Psoas muscle (tissue), 7 donors: ENCODE measurements at regions not wholly inside any gene's neighbourhood (a gene's known extent, or its start where the extent isn't known, plus 50 kb on each side); places are given as distances from the start of the nearest gene placed in this dataset.
A peak's percentile ranks its signal among the peaks of the same experiment; 100 is the strongest.

Source experiments
- ATAC-seq, 4 donors: fragments of 200-7000 bp; cut with Tn5 transposase; one replicate each; pipeline ENCODE4 v1.9.1; 2020; ENCODE audit warnings: moderate library complexity in 3 of 4, mild to moderate bottlenecking in 2 of 4
- DNase-seq, 2 donors: peaks; one replicate each; pipeline ENCODE4 v3.0.0-alpha.2; 2020
- H3K27ac ChIP-seq: fragments of 200-600 bp; one replicate; pipeline ENCODE4 v1.8.0; 2022
- H3K27me3 ChIP-seq, 3 donors: fragments of 200-600 bp in 1 of 3; one replicate each; pipeline versions ENCODE4 v1.6.1 to v1.8.0; 2013 to 2022; ENCODE audit warnings: low read length in 2 of 3, mild to moderate bottlenecking in 2 of 3, moderate library complexity in 1 of 3; ENCODE audit not compliant: insufficient read depth in 3 of 3
- H3K36me3 ChIP-seq, 2 donors: fragments of 200-600 bp in 1 of 2; one replicate each; pipeline versions ENCODE4 v1.6.1 to v1.8.0; 2013 to 2022; ENCODE audit warnings: low read depth in 1 of 2, mild to moderate bottlenecking in 1 of 2, moderate library complexity in 1 of 2; ENCODE audit not compliant: insufficient read depth in 1 of 2
- H3K4me1 ChIP-seq: fragments of 200-600 bp; one replicate; pipeline ENCODE4 v1.8.0; 2022
- H3K4me3 ChIP-seq: fragments of 200-600 bp; one replicate; pipeline ENCODE4 v1.8.0; 2022; ENCODE audit warnings: mild to moderate bottlenecking
- H3K9me3 ChIP-seq: fragments of 200-600 bp; one replicate; pipeline ENCODE4 v1.8.0; 2022
- WGBS, 3 donors: extraction: QIAGEN DNeasy Blood & Tissue Kit; methylation state at CpG; one replicate each; pipeline versions ENCODE4 v1.1.6 to v1.1.7; 2013; 5-methylcytosine and 5-hydroxymethylcytosine counted together
- intact Hi-C, 2 donors: fragments of 100-400 bp; cut with DNase I; formaldehyde crosslinking; loops; one replicate each; pipeline versions ENCODE4 v1.11.0 to v1.14.2; 2022
- TF ChIP-seq, protein P1 (sequence below): fragments of 200-600 bp; IDR thresholded peaks from one replicate; pipeline ENCODE4 v1.8.0; 2022; ENCODE audit warnings: antibody characterized with exemption
- donor health status: healthy with polysubstance abuse.
- donor health status: DM: no; HTN: no; CAD: no; lungs with moderate emphysema.
- donor health status: Bipolar disorder and iron deficiency.
- donor health status: healthy.
- donor health status: DM: yes; HTN: yes; CAD: no.
- donor health status: DM: no; HTN: no; CAD: no.
- donor health status: DM: yes; HTN: yes; CAD: no.

DNA sequence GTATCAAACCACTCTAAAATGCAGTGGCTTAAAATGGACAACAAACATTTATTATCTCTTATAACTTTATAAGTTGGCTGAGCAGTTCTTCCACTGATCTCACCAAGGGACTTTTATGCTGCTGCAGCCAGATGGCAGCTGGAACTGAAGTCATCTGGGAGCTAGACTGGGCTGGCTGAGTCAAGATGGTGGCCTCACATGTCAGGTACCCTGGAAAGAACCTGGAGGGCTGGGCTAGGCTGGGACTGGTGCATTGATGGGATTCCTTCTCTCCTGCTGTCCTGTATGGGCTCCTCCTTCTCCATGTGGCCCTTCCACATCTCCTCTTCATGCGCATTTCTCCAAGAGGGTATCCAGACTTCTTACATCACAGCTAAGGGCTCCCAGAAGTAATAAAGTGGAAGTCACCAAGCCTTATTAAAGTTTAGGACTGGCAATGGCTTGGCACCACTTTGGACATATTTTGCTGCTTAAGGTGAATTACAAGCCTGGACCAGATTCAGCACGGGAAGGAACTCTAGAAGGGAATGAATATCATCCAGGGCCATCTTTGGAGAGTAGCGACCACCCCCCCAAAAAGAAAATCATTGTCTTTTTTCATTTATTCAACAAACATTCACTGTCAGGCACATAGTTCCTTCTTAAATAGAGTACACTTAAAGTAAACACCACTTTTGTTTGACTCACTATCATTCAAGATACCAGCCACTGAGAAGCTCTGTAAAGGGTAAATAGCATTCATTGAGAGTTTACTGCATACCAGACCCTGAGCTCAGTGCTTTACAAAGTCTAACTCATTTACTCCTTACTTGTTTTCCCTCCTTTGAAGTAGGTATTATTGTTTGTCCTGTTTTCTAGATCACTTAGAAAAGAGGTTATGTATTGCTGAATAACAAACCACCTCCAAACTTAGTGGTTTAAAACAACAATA lies 138.0 kb downstream of the ZFP36L2 start:
- Histone ChIP-seq H3K4me1 (peaks cover 39% of the 10 kb centered on the region), H3K36me3 (no peaks in the 10 kb centered on the region), H3K4me3 (no peak overlapping the region), H3K27ac (peak overlapping the region; percentile 80), H3K9me3 (peaks cover 13% of the 10 kb centered on the region), H3K27me3 (no peaks in the 10 kb centered on the region)
- 88 to 95% (median 94%) methylated on average over 3 of the region's 3 CpGs for WGBS, 3 donors
- intact Hi-C loops: loop anchor here in 1 of 2 donors (5.0 kb wide), 1 partner anchor 134 kb away; no protein-coding TSS in a partner anchor
- ATAC-seq (no peak), DNase-seq (no peak)
- TF ChIP-seq, protein P1, sequence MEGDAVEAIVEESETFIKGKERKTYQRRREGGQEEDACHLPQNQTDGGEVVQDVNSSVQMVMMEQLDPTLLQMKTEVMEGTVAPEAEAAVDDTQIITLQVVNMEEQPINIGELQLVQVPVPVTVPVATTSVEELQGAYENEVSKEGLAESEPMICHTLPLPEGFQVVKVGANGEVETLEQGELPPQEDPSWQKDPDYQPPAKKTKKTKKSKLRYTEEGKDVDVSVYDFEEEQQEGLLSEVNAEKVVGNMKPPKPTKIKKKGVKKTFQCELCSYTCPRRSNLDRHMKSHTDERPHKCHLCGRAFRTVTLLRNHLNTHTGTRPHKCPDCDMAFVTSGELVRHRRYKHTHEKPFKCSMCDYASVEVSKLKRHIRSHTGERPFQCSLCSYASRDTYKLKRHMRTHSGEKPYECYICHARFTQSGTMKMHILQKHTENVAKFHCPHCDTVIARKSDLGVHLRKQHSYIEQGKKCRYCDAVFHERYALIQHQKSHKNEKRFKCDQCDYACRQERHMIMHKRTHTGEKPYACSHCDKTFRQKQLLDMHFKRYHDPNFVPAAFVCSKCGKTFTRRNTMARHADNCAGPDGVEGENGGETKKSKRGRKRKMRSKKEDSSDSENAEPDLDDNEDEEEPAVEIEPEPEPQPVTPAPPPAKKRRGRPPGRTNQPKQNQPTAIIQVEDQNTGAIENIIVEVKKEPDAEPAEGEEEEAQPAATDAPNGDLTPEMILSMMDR: no peak

DNA sequence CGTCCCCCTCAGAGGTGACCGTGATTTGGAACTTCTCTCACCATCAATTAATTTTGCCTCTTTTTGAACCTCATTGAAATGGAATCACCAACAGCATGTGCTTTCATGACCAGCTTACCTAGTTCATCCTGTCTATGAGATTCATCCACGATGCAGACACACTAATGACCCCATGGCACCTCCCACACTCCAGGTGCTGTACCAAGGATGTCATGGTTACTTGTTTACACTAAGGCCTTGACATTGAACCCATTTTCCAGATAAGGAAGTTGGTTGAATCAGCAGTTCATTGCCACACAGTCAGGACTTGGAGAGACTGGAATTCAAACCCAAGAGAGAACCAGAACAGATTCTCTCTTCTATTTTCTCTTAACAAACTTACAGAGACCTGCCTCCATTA lies 139.0 kb downstream of the ZFP36L2 start:
- H3K27ac ChIP-seq: peak overlapping the region; percentile 80
- no peaks in the 10 kb centered on the region for H3K36me3 ChIP-seq
- ATAC-seq (no peak), DNase-seq (no peak)
- TF ChIP-seq, protein P1: no peak
- no peak overlapping the region for H3K4me3 ChIP-seq
- intact Hi-C loops: loop anchor here in 1 of 2 donors (5.0 kb wide), 1 partner anchor 135 kb away; no protein-coding TSS in a partner anchor
- H3K4me1 ChIP-seq: peaks cover 49% of the 10 kb centered on the region
- WGBS, 3 donors: 84 to 92% (median 85%) methylated on average over 3 of the region's 3 CpGs
- peaks cover 13% of the 10 kb centered on the region for H3K9me3 ChIP-seq
- no peaks in the 10 kb centered on the region for H3K27me3 ChIP-seq

DNA sequence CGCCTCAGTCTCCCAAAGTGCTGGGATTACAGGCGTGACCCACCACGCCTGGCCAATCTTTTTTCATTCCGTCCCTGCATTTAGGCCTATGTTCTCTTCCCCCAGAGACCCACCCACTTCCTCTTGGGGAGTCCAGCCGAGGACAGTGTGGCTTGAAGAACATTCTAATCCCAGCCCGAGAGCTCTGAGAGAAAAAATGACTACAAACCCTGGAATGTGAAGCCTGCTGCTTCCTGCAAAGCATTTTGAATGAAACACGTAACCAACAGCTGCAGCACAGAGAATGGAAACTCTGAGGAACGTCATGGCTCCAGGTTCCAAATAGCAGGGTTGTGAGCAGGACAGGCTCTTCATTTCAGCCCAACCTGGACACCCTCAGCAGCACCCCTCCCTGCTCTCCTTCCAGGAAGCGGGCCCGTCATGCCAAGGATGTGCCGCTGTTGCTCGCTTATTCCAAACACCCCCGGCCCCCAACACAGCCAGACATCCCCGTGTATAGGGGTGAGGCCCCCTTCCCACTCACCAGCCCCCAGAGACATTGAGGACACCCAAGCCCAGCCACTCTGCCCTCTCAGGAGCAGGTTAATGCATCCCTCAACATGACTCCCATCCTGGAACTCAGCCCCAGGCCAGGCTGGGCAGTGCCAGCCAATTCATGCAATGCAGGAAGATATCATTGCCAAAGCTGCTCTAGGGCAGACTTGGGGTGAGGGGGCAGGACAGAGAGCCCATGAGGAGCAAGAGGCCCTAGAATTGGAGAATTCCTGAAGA lies 139.8 kb downstream of the ZFP36L2 start:
- Histone ChIP-seq H3K4me1 (peaks cover 54% of the 10 kb centered on the region), H3K27me3 (no peaks in the 10 kb centered on the region), H3K9me3 (peaks cover 13% of the 10 kb centered on the region), H3K4me3 (no peak overlapping the region), H3K36me3 (no peaks in the 10 kb centered on the region), H3K27ac (peak overlapping the region; percentile 80)
- DNase-seq (peak; percentile 77 to 88), ATAC-seq (peak; percentile 72 to 84 (median 82))
- intact Hi-C loops: loop anchor here in 1 of 2 donors (5.0 kb wide), 1 partner anchor 136 kb away; no protein-coding TSS in a partner anchor
- 19 to 26% (median 23%) methylated on average over 14 of the region's 14 CpGs for WGBS, 3 donors
- TF ChIP-seq, protein P1: no peak

DNA sequence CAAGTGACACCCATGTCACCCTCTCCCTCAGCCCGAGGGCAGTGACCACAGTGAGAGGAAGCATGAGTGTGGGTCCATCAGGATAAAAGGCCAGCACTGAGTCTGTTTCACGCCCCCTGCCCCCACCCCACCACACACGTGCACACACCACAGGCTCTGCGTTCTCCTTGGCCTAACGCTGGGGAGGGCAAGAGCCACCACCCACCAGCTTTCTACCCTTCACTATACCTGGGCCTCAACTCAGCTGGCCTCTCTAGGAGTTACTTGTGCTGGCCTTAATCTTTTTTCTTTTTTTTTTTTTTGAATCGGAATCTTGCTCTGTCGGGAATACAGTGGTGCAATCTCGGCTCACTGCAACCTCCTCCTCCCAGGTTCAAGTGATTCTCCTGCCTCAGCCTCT lies 140.5 kb downstream of the ZFP36L2 start:
- H3K4me3 ChIP-seq: no peak overlapping the region
- H3K36me3 ChIP-seq: no peaks in the 10 kb centered on the region
- TF ChIP-seq, protein P1: no peak
- ATAC-seq: peak in 1 of 4 donors; percentile 7
- H3K27ac ChIP-seq: peak overlapping the region; percentile 80
- peaks cover 7% of the 10 kb centered on the region for H3K9me3 ChIP-seq
- WGBS, 3 donors: 60 to 65% (median 63%) methylated on average over 8 of the region's 8 CpGs
- no peak for DNase-seq
- H3K4me1 ChIP-seq: peaks cover 54% of the 10 kb centered on the region
- H3K27me3 ChIP-seq: no peaks in the 10 kb centered on the region
- intact Hi-C loops: loop anchor here in 1 of 2 donors (5.0 kb wide), 1 partner anchor 136 kb away; no protein-coding TSS in a partner anchor
